Immature natural killer cell (primary cell): ENCODE measurements at regions not wholly inside any gene's neighbourhood (a gene's known extent, or its start where the extent isn't known, plus 50 kb on each side); places are given as distances from the start of the nearest gene placed in this dataset.

Source experiments
- DNase-seq, 3 donors: peaks; one replicate each; pipeline ENCODE4 v3.0.0; 2022; ENCODE audit warnings: mixed read lengths in 1 of 3
- H3K27ac Mint-ChIP-seq, 6 donors: one replicate each; pipeline ENCODE4 v1.8.0; 2020; ENCODE audit warnings: mixed read lengths in 6 of 6, mild to moderate bottlenecking in 5 of 6, inconsistent platforms in 4 of 6, moderate library complexity in 3 of 6
- H3K27me3 Mint-ChIP-seq, 3 donors: one replicate each; pipeline ENCODE4 v1.8.0; 2020 to 2021; ENCODE audit warnings: low read depth in 3 of 3, mild to moderate bottlenecking in 3 of 3, mixed read lengths in 3 of 3, moderate library complexity in 3 of 3, inconsistent platforms in 1 of 3
- H3K36me3 Mint-ChIP-seq, 3 donors: one replicate each; pipeline ENCODE4 v1.8.0; 2020; ENCODE audit warnings: mixed read lengths in 3 of 3, inconsistent platforms in 2 of 3, mild to moderate bottlenecking in 2 of 3
- H3K4me1 Mint-ChIP-seq, 2 donors: one replicate each; pipeline ENCODE4 v1.8.0; 2020; ENCODE audit warnings: inconsistent platforms in 2 of 2, mild to moderate bottlenecking in 2 of 2, mixed read lengths in 2 of 2, moderate library complexity in 1 of 2
- H3K4me3 Mint-ChIP-seq, 5 donors: one replicate each; pipeline ENCODE4 v1.8.0; 2020; ENCODE audit warnings: mild to moderate bottlenecking in 5 of 5, mixed read lengths in 5 of 5, inconsistent platforms in 3 of 5, moderate library complexity in 3 of 5
- H3K9me3 Mint-ChIP-seq, 6 donors: one replicate each; pipeline ENCODE4 v1.8.0; 2020; ENCODE audit warnings: mild to moderate bottlenecking in 6 of 6, mixed read lengths in 6 of 6, inconsistent platforms in 4 of 6, moderate library complexity in 3 of 6

DNA sequence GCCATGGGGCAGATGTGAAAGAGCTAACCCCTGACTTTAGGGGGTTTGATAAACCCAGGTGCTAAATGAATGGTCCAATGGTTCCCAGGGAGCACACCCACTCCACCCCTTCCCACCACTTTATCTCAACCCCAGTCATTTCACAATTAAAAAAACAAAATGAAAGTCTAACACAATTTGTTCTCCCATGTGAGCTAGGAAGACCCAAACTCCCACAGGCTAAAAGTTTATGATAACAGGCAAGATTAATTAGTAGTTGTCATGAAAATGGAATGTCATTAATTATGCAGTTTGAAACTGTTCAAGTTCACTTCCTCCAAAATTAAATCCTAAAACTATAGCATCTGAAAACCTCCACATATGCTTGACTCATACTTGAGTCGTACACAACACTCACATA lies 63.3 kb upstream of the TPM1 start:
- Mint-ChIP-seq H3K36me3 (no peaks in the 10 kb centered on the region), H3K27me3 (peaks cover 0 to 7% (median 0%) of the 10 kb centered on the region in 3 donors), H3K27ac (no peak overlapping the region), H3K9me3 (no peaks in the 10 kb centered on the region), H3K4me1 (no peaks in the 10 kb centered on the region), H3K4me3 (no peak overlapping the region)
- DNase-seq = no peak

DNA sequence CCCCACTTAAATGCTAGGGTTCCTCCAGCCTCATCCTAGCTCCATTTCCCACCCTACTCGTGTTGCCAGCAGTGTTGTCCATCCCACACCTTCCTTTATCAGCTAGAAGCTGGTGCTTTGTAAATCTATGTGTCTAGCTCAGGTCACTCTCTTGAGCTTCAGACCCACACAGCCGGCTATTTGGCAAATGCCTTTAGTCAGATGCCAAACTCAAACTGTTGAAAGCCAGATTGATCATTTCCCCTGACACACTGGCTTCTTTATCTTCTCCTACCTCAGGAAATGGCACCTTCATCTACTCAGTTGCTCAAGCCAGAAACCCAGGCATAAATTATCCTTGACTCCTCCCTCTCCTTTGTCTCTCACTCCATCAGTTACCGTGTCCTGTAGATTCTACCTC lies 61.5 kb upstream of the TPM1 start:
- no peak overlapping the region for H3K27ac Mint-ChIP-seq
- DNase-seq = no peak
- no peaks in the 10 kb centered on the region for H3K9me3 Mint-ChIP-seq
- peaks cover 0 to 7% (median 0%) of the 10 kb centered on the region in 3 donors for H3K27me3 Mint-ChIP-seq
- no peaks in the 10 kb centered on the region for H3K36me3 Mint-ChIP-seq
- H3K4me3 Mint-ChIP-seq = no peak overlapping the region
- H3K4me1 Mint-ChIP-seq = no peaks in the 10 kb centered on the region

DNA sequence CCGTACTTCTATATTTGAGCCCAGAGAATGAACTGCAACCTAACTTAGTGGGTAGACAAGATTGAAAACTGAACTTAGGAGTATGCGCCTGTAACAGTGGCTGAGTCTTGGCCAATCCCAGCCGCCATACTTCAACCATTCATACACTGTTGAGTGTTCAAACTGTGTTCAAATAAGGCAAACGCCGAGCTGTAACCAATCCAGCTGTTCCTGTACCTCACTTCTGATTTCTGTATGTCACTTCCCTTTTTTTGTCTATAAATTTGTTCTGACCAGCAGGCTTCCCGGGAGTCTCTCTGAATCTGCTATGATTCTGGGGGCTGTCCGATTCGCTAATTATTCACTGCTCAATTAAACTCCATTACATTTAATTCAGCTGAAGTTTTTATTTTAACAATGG lies 58.6 kb upstream of the TPM1 start:
- Mint-ChIP-seq H3K36me3 (no peaks in the 10 kb centered on the region), H3K27me3 (peaks cover 0 to 7% (median 2%) of the 10 kb centered on the region in 3 donors), H3K4me3 (no peak overlapping the region), H3K27ac (no peak overlapping the region), H3K4me1 (no peaks in the 10 kb centered on the region), H3K9me3 (no peaks in the 10 kb centered on the region)
- no peak for DNase-seq

DNA sequence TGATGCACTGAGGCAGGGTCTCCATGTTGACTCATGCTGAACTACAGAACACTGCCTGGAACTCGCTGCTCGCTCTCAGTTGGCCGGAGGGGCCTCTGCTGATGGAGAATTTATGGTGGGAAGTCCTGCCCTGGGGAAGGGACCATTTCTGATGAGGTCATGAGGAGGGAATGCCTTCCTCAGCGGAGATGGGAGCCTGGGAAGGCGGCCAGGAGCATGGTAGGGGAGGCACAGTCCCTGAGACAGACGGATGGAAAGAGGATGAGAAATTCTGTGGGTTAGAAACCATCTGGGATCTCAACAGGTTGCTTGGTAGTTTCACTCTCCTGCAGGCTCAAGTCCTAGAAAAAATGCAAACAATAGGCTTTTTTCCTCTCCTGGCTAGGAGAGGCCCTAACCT lies 56.8 kb upstream of the TPM1 start:
- Mint-ChIP-seq H3K4me3 (no peak overlapping the region), H3K4me1 (no peaks in the 10 kb centered on the region), H3K27me3 (peaks cover 0 to 2% (median 0%) of the 10 kb centered on the region in 3 donors)

DNA sequence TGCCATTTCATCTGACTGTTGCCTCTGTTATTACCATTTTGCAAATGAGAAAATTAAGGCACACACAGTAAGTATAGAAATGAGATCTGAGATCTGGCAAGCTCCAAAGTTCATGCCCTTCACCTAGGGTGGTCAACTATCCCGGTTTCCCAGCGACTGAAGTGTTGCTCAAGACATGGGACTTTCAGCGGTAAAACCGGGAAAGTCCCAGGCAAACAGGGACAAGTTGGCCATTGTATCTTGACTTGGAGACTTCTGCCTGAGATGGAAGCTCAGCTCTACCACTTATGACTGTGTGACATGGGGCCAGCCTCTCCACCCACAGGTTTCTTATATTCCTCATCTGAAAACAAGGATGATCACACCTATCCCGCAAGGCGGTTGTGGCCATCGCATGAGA lies 55.6 kb upstream of the TPM1 start:
- peaks cover 0 to 3% (median 2%) of the 10 kb centered on the region in 3 donors for H3K27me3 Mint-ChIP-seq
- no peak overlapping the region for H3K27ac Mint-ChIP-seq
- no peaks in the 10 kb centered on the region for H3K4me1 Mint-ChIP-seq

More for the DNA sequence above, 56.8 kb upstream of the TPM1 start:
- H3K9me3 Mint-ChIP-seq = no peaks in the 10 kb centered on the region
- H3K36me3 Mint-ChIP-seq = no peaks in the 10 kb centered on the region
- H3K27ac Mint-ChIP-seq = no peak overlapping the region
- no peak for DNase-seq

DNA sequence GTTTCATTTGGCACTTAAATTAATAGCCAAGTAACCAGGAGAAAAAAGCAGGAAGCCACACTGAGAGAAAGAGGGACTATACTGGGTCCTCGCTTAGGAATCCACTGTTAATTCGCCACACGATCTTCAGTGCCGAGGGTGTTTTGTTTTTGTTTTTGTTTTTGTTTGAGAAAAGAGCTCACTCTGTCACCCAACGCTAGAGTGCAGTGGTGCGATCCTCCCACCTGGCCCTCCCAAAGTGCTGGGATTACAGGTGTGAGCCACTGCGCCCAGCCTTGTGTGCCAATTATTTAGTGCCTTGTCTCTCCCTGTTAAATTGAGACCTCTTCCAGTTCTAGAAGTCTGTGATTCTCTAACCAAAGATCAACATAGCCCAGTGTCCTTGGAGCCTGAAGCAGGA lies 53.8 kb upstream of the TPM1 start:
- Mint-ChIP-seq H3K4me1 (no peaks in the 10 kb centered on the region), H3K9me3 (no peaks in the 10 kb centered on the region)

More for the DNA sequence above, 55.6 kb upstream of the TPM1 start:
- Mint-ChIP-seq H3K36me3 (no peaks in the 10 kb centered on the region), H3K4me3 (no peak overlapping the region), H3K9me3 (no peaks in the 10 kb centered on the region)
- no peak for DNase-seq

DNA sequence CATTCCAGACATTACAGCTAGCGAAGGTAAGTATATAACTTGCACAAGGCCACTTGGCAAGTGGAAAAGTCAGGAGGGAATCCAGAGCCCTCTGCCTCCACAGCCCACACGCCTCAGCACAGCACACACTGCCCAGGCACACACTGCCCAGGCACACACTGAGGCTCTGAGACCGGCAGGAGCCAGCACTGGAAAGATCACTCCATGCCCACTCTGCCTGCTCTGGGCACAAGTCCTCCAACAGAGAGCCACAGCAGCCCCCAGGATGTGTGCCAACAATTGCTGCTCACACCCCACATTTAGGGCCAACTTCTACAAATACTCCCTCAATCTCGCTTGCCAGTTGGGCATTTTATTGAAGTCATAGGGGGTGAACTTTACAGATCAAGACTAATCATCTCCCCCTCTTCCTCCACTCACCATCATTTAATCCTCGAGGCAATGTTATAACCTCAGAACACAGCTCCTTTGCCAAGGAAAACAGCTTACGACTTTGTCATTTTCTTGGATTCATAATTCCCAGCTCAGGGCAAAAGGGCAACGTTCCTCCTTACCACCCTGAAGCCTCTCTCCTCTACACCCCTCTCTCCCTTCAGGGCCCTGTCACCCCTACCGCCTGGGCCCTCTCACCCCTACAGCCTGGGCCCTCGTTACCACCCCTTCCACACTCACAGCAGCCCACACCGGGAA lies 53.0 kb upstream of the TPM1 start:
- H3K36me3 Mint-ChIP-seq = no peaks in the 10 kb centered on the region
- peaks cover 2 to 3% (median 3%) of the 10 kb centered on the region in 3 donors for H3K27me3 Mint-ChIP-seq
- H3K9me3 Mint-ChIP-seq = no peaks in the 10 kb centered on the region
- no peak for DNase-seq
- H3K4me1 Mint-ChIP-seq = no peaks in the 10 kb centered on the region
- H3K4me3 Mint-ChIP-seq = no peak overlapping the region
- H3K27ac Mint-ChIP-seq = no peak overlapping the region

More for the DNA sequence above, 53.8 kb upstream of the TPM1 start:
- Mint-ChIP-seq H3K27me3 (peaks cover 2 to 3% (median 3%) of the 10 kb centered on the region in 3 donors), H3K36me3 (no peaks in the 10 kb centered on the region), H3K4me3 (no peak overlapping the region), H3K27ac (no peak overlapping the region)
- DNase-seq = no peak

DNA sequence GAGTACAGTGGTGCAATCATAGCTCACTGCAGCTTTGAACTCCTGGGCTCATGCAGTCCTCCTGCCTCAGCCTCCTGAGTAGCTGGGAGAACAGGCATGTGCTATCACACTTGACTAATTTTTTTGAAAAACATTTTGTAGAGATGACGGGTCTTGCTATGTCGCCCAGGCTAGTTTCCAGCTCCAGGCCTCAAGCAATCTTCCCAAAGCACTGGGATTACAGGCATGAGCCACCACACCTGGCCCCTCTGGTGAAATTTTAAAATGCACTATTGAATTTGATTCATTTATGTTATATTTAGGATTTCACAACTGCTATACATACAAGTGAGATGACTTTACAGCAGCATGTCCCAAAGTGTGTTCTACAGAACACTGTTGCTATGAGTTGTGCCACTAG lies 50.8 kb upstream of the TPM1 start:
- no peaks in the 10 kb centered on the region for H3K36me3 Mint-ChIP-seq
- H3K27me3 Mint-ChIP-seq = peaks cover under 1 to 3% (median 3%) of the 10 kb centered on the region in 3 donors
- H3K9me3 Mint-ChIP-seq = no peaks in the 10 kb centered on the region
- no peaks in the 10 kb centered on the region for H3K4me1 Mint-ChIP-seq
- no peak overlapping the region for H3K27ac Mint-ChIP-seq
- H3K4me3 Mint-ChIP-seq = no peak overlapping the region
- no peak for DNase-seq

DNA sequence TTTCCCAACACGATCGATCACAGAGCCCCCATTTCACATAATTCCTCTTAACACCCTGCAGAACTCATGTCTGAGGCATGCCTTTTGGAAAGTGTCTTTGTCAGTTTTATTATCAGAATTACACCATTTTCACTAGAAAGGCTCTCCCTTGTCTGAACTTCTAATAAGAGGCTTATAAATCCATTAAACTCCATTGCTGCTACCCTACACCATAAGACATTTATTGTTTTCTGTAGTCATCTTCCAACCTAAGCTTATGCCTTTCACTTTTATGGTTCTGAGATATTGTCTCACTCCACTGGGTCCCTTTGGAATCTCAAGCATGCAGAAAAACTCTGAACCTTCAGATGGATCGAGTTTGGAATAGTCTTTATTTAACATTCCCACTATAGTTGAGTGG lies 50.2 kb upstream of the TPM1 start:
- no peak for DNase-seq
- no peaks in the 10 kb centered on the region for H3K36me3 Mint-ChIP-seq
- peaks cover 3% of the 10 kb centered on the region in 3 donors for H3K27me3 Mint-ChIP-seq
- no peaks in the 10 kb centered on the region for H3K4me1 Mint-ChIP-seq
- no peak overlapping the region for H3K27ac Mint-ChIP-seq
- no peak overlapping the region for H3K4me3 Mint-ChIP-seq
- no peaks in the 10 kb centered on the region for H3K9me3 Mint-ChIP-seq
